BE2C (cell line): ENCODE measurements at regions not wholly inside any gene's neighbourhood (a gene's known extent, or its start where the extent isn't known, plus 50 kb on each side); places are given as distances from the start of the nearest gene placed in this dataset.
A peak's percentile ranks its signal among the peaks of the same experiment; 100 is the strongest.

ENCODE experiments used
- DNase-seq: peaks from one replicate; pipeline ENCODE4 v3.0.0-alpha.2; 2020
- H3K27me3 ChIP-seq: fragments of 250-450 bp; sonication (Bioruptor Pico); 2 replicates; pipeline ENCODE4 v1.5.1; 2020; ENCODE audit warnings: mild to moderate bottlenecking
- H3K36me3 ChIP-seq: fragments of 250-450 bp; sonication (Bioruptor Pico); 2 replicates; pipeline ENCODE4 v1.5.1; 2020; ENCODE audit warnings: mild to moderate bottlenecking
- H3K4me1 ChIP-seq: fragments of 250-450 bp; sonication (Bioruptor Pico); 2 replicates; pipeline ENCODE4 v1.5.1; 2020
- H3K4me3 ChIP-seq: 2 replicates; pipeline ENCODE4 v1.5.1; 2011; ENCODE audit warnings: low read depth, low read length
- H3K9me3 ChIP-seq: fragments of 250-450 bp; sonication (Bioruptor Pico); 2 replicates; pipeline ENCODE4 v1.5.1; 2020
- TF ChIP-seq, protein P1 (sequence below): IDR thresholded peaks from 2 replicates; pipeline ENCODE4 v1.5.1; 2012; ENCODE audit warnings: mild to moderate bottlenecking, low read depth, low read length

- Histone ChIP-seq H3K27me3 (no peaks in the 10 kb centered on the region), H3K4me3 (no peak overlapping the region), H3K9me3 (no peaks in the 10 kb centered on the region), H3K4me1 (no peaks in the 10 kb centered on the region), H3K36me3 (no peaks in the 10 kb centered on the region)
- TF ChIP-seq, protein P1, sequence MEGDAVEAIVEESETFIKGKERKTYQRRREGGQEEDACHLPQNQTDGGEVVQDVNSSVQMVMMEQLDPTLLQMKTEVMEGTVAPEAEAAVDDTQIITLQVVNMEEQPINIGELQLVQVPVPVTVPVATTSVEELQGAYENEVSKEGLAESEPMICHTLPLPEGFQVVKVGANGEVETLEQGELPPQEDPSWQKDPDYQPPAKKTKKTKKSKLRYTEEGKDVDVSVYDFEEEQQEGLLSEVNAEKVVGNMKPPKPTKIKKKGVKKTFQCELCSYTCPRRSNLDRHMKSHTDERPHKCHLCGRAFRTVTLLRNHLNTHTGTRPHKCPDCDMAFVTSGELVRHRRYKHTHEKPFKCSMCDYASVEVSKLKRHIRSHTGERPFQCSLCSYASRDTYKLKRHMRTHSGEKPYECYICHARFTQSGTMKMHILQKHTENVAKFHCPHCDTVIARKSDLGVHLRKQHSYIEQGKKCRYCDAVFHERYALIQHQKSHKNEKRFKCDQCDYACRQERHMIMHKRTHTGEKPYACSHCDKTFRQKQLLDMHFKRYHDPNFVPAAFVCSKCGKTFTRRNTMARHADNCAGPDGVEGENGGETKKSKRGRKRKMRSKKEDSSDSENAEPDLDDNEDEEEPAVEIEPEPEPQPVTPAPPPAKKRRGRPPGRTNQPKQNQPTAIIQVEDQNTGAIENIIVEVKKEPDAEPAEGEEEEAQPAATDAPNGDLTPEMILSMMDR = no peak
- DNase-seq = no peak
Measured at GRCh38 chr2:67462738-67463496, 65.8 kb downstream of the ETAA1 start.

- H3K9me3 ChIP-seq = no peaks in the 10 kb centered on the region
- no peaks in the 10 kb centered on the region for H3K27me3 ChIP-seq
- no peaks in the 10 kb centered on the region for H3K36me3 ChIP-seq
- TF ChIP-seq, protein P1 = no peak
- no peaks in the 10 kb centered on the region for H3K4me1 ChIP-seq
- H3K4me3 ChIP-seq = no peak overlapping the region
- DNase-seq = peak; percentile 47
Measured at GRCh38 chr2:67463810-67464209, 66.7 kb downstream of the ETAA1 start.

- Histone ChIP-seq H3K9me3 (no peaks in the 10 kb centered on the region), H3K27me3 (no peaks in the 10 kb centered on the region), H3K36me3 (no peaks in the 10 kb centered on the region), H3K4me1 (no peaks in the 10 kb centered on the region), H3K4me3 (no peak overlapping the region)
- TF ChIP-seq, protein P1 = no peak
- no peak for DNase-seq
Measured at GRCh38 chr2:67465623-67466022, 68.5 kb downstream of the ETAA1 start.

DNA sequence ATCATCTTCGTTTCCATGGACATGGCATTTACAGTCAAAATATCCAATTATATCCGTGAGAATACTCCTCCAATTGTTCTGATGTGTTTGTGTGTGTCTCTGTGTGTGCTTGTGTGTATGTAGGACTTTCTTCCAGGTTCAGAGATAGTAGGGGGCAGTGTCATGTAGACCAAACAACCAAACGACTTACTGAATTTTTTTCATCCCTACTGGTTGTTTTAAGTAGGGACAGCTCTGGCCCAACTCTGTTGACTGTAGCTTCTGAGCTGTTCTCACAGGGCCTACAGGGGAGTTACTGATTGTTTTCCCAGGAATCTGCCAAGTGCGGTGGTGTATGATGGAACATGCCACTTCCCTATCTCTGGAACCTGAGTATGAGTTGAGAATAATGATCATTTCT lies 69.6 kb downstream of the ETAA1 start:
- Histone ChIP-seq H3K36me3 (no peaks in the 10 kb centered on the region), H3K4me3 (no peak overlapping the region), H3K4me1 (no peaks in the 10 kb centered on the region), H3K27me3 (no peaks in the 10 kb centered on the region), H3K9me3 (no peaks in the 10 kb centered on the region)
- no peak for DNase-seq
- TF ChIP-seq, protein P1 = no peak

DNA sequence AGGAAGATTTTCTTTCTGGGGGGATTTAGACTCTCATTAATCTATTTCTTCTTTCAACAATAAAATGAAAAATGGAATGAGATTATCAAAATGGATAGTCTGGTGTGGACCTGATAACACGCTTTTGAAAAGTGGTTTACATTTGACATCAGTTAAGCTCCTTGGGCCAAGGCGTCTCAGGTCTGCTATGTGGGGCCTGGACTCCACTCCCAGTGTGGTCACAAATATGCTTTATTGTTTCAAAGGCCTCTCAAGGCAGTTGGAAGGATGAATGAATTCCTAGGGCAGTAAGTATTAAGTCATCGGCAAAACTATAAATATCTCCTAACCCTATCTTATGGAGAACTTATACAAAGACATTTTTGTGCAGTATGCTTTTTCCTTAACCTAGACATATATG lies 74.5 kb downstream of the ETAA1 start:
- Histone ChIP-seq H3K9me3 (no peaks in the 10 kb centered on the region), H3K36me3 (no peaks in the 10 kb centered on the region), H3K4me1 (no peaks in the 10 kb centered on the region), H3K27me3 (no peaks in the 10 kb centered on the region), H3K4me3 (no peak overlapping the region)
- DNase-seq = no peak
- TF ChIP-seq, protein P1 = no peak

GRCh38 chr2:67476809-67477790 lies 80.0 kb downstream of the ETAA1 start:
- Histone ChIP-seq H3K27me3 (no peaks in the 10 kb centered on the region), H3K9me3 (no peaks in the 10 kb centered on the region), H3K36me3 (no peaks in the 10 kb centered on the region), H3K4me1 (no peaks in the 10 kb centered on the region), H3K4me3 (no peak overlapping the region)
- TF ChIP-seq, protein P1 = peak; percentile 47
- DNase-seq = peak; percentile 8
